Mammary epithelial cell (primary cell): ENCODE measurements at regions not wholly inside any gene's neighbourhood (a gene's known extent, or its start where the extent isn't known, plus 50 kb on each side); places are given as distances from the start of the nearest gene placed in this dataset.

ENCODE experiments used
- CTCF ChIP-seq, 2 donors: IDR thresholded peaks in 1 of 2; conservative IDR thresholded peaks in 1 of 2; 2 replicates each; pipeline ENCODE4 v1.5.1; 2011 to 2012; ENCODE audit warnings: inconsistent platforms in 2 of 2, low read length in 2 of 2, mild to moderate bottlenecking in 2 of 2, control low read depth in 1 of 2, low read depth in 1 of 2; ENCODE audit not compliant: insufficient read depth in 1 of 2; ENCODE audit errors: extremely low read depth in 1 of 2
- EZH2 ChIP-seq: IDR thresholded peaks from 2 replicates; pipeline ENCODE4 v1.6.1; 2012; ENCODE audit warnings: low read length, inconsistent platforms, borderline replicate concordance

- TF ChIP-seq CTCF (conservative IDR thresholded peaks at IDR 0.05 in 1 of 2, IDR thresholded peaks at IDR 0.05 in 1 of 2; ENCODE audit: extremely low read depth in 1 of 2, insufficient read depth in 1 of 2, low read depth in 1 of 2, low read length in 2 of 2) (no peak), EZH2 (no peak)
Measured at GRCh38 chr18:73962256-73962655, 185.4 kb downstream of the FBXO15 start.
